ENCODE measurements at regions not wholly inside any gene's neighbourhood (a gene's known extent, or its start where the extent isn't known, plus 50 kb on each side); places are given as distances from the start of the nearest gene placed in this dataset.
A peak's percentile ranks its signal among the peaks of the same experiment; 100 is the strongest.

- Histone ChIP-seq H3K36me3 (ENCODE audit: control insufficient read depth, insufficient read depth, low read length) (no peaks in the 10 kb centered on the region), H3K27ac (ENCODE audit: insufficient read depth, low read length, poor library complexity, severe bottlenecking) (no peak overlapping the region), H3K9me3 (ENCODE audit: control insufficient read depth in 2 of 2, low read length in 2 of 2) (no peaks in the 10 kb centered on the region), H3K27me3 (ENCODE audit: control insufficient read depth, insufficient read depth, low read length) (no peaks in the 10 kb centered on the region), H3K4me1 (ENCODE audit: control insufficient read depth, insufficient read depth, low read length, poor library complexity, severe bottlenecking) (no peaks in the 10 kb centered on the region), H3K4me3 (ENCODE audit: low read depth, low read length) (peak overlapping the region; percentile 49)
- Mint-ChIP-seq H3K36me3 (no peaks in the 10 kb centered on the region), H3K27ac (peak overlapping the region in 2 of 3 donors; percentile 49 to 61), H3K9me3 (no peaks in the 10 kb centered on the region), H3K27me3 (no peaks in the 10 kb centered on the region), H3K4me1 (peaks cover 10 to 15% (median 13%) of the 10 kb centered on the region in 4 donors), H3K4me3 (no peak overlapping the region)
- ATAC-seq (ENCODE audit: low read depth in 2 of 2) (no peak), DNase-seq (no peak)
Observed at GRCh38 chr20:24739746-24740145, 209.3 kb upstream of the CST7 start.

GRCh38 chr20:24741493-24742072 is 207.5 kb upstream of the CST7 start:
- Mint-ChIP-seq H3K36me3 (no peaks in the 10 kb centered on the region), H3K4me1 (peaks cover 10 to 15% (median 11%) of the 10 kb centered on the region in 4 donors), H3K27ac (no peak overlapping the region), H3K4me3 (no peak overlapping the region), H3K27me3 (no peaks in the 10 kb centered on the region), H3K9me3 (no peaks in the 10 kb centered on the region)
- DNase-seq (no peak), ATAC-seq (ENCODE audit: low read depth in 2 of 2) (no peak)
- H3K27ac ChIP-seq (ENCODE audit: insufficient read depth, low read length, poor library complexity, severe bottlenecking): no peak overlapping the region
- no peaks in the 10 kb centered on the region for H3K27me3 ChIP-seq (ENCODE audit: control insufficient read depth, insufficient read depth, low read length)
- no peaks in the 10 kb centered on the region for H3K4me1 ChIP-seq (ENCODE audit: control insufficient read depth, insufficient read depth, low read length, poor library complexity, severe bottlenecking)
- H3K4me3 ChIP-seq (ENCODE audit: low read depth, low read length): no peak overlapping the region
- no peaks in the 10 kb centered on the region for H3K36me3 ChIP-seq (ENCODE audit: control insufficient read depth, insufficient read depth, low read length)
- H3K9me3 ChIP-seq (ENCODE audit: control insufficient read depth in 2 of 2, low read length in 2 of 2): no peaks in the 10 kb centered on the region

- H3K36me3 ChIP-seq (ENCODE audit: control insufficient read depth, insufficient read depth, low read length): no peaks in the 10 kb centered on the region
- no peaks in the 10 kb centered on the region for H3K9me3 ChIP-seq (ENCODE audit: control insufficient read depth in 2 of 2, low read length in 2 of 2)
- no peak overlapping the region for H3K4me3 ChIP-seq (ENCODE audit: low read depth, low read length)
- Mint-ChIP-seq H3K27ac (no peak overlapping the region), H3K4me3 (no peak overlapping the region), H3K27me3 (no peaks in the 10 kb centered on the region), H3K4me1 (peaks cover 10 to 15% (median 11%) of the 10 kb centered on the region in 4 donors), H3K9me3 (no peaks in the 10 kb centered on the region), H3K36me3 (no peaks in the 10 kb centered on the region)
- H3K27me3 ChIP-seq (ENCODE audit: control insufficient read depth, insufficient read depth, low read length): no peaks in the 10 kb centered on the region
- ATAC-seq (ENCODE audit: low read depth in 2 of 2) (no peak), DNase-seq (no peak)
- H3K4me1 ChIP-seq (ENCODE audit: control insufficient read depth, insufficient read depth, low read length, poor library complexity, severe bottlenecking): no peaks in the 10 kb centered on the region
- H3K27ac ChIP-seq (ENCODE audit: insufficient read depth, low read length, poor library complexity, severe bottlenecking): no peak overlapping the region
Observed at GRCh38 chr20:24742436-24742835, 206.6 kb upstream of the CST7 start.

- Mint-ChIP-seq H3K27ac (no peak overlapping the region), H3K9me3 (no peaks in the 10 kb centered on the region), H3K4me3 (no peak overlapping the region)
Observed at GRCh38 chr20:24742989-24743388, 206.1 kb upstream of the CST7 start.

GRCh38 chr20:24743641-24744040 is 205.4 kb upstream of the CST7 start:
- ATAC-seq (ENCODE audit: low read depth in 2 of 2) (no peak), DNase-seq (no peak)
- H3K36me3 Mint-ChIP-seq: no peaks in the 10 kb centered on the region
- H3K4me3 Mint-ChIP-seq: no peak overlapping the region
- H3K27ac Mint-ChIP-seq: no peak overlapping the region
- H3K4me1 Mint-ChIP-seq: peaks cover 10 to 13% (median 11%) of the 10 kb centered on the region in 4 donors
- H3K9me3 Mint-ChIP-seq: no peaks in the 10 kb centered on the region
- no peaks in the 10 kb centered on the region for H3K27me3 Mint-ChIP-seq
- H3K27ac ChIP-seq (ENCODE audit: insufficient read depth, low read length, poor library complexity, severe bottlenecking): no peak overlapping the region
- H3K4me3 ChIP-seq (ENCODE audit: low read depth, low read length): no peak overlapping the region
- no peaks in the 10 kb centered on the region for H3K9me3 ChIP-seq (ENCODE audit: control insufficient read depth in 2 of 2, low read length in 2 of 2)
- H3K4me1 ChIP-seq (ENCODE audit: control insufficient read depth, insufficient read depth, low read length, poor library complexity, severe bottlenecking): no peaks in the 10 kb centered on the region
- no peaks in the 10 kb centered on the region for H3K27me3 ChIP-seq (ENCODE audit: control insufficient read depth, insufficient read depth, low read length)
- no peaks in the 10 kb centered on the region for H3K36me3 ChIP-seq (ENCODE audit: control insufficient read depth, insufficient read depth, low read length)

More at GRCh38 chr20:24742989-24743388, 206.1 kb upstream of the CST7 start:
- H3K27me3 Mint-ChIP-seq: no peaks in the 10 kb centered on the region
- Histone ChIP-seq H3K27ac (ENCODE audit: insufficient read depth, low read length, poor library complexity, severe bottlenecking) (no peak overlapping the region), H3K36me3 (ENCODE audit: control insufficient read depth, insufficient read depth, low read length) (no peaks in the 10 kb centered on the region), H3K27me3 (ENCODE audit: control insufficient read depth, insufficient read depth, low read length) (no peaks in the 10 kb centered on the region), H3K9me3 (ENCODE audit: control insufficient read depth in 2 of 2, low read length in 2 of 2) (no peaks in the 10 kb centered on the region), H3K4me1 (ENCODE audit: control insufficient read depth, insufficient read depth, low read length, poor library complexity, severe bottlenecking) (no peaks in the 10 kb centered on the region), H3K4me3 (ENCODE audit: low read depth, low read length) (no peak overlapping the region)
- H3K4me1 Mint-ChIP-seq: peaks cover 10 to 13% (median 11%) of the 10 kb centered on the region in 4 donors
- no peak for DNase-seq
- no peak for ATAC-seq (ENCODE audit: low read depth in 2 of 2)
- H3K36me3 Mint-ChIP-seq: no peaks in the 10 kb centered on the region

- ATAC-seq (ENCODE audit: low read depth in 2 of 2) (no peak), DNase-seq (no peak)
- H3K9me3 ChIP-seq (ENCODE audit: control insufficient read depth in 2 of 2, low read length in 2 of 2): no peaks in the 10 kb centered on the region
- no peak overlapping the region for H3K27ac ChIP-seq (ENCODE audit: insufficient read depth, low read length, poor library complexity, severe bottlenecking)
- no peaks in the 10 kb centered on the region for H3K27me3 Mint-ChIP-seq
- H3K4me1 Mint-ChIP-seq: peaks cover under 1 to 4% (median 2%) of the 10 kb centered on the region in 4 donors
- H3K36me3 ChIP-seq (ENCODE audit: control insufficient read depth, insufficient read depth, low read length): no peaks in the 10 kb centered on the region
- no peaks in the 10 kb centered on the region for H3K9me3 Mint-ChIP-seq
- no peaks in the 10 kb centered on the region for H3K4me1 ChIP-seq (ENCODE audit: control insufficient read depth, insufficient read depth, low read length, poor library complexity, severe bottlenecking)
- H3K36me3 Mint-ChIP-seq: no peaks in the 10 kb centered on the region
- H3K4me3 ChIP-seq (ENCODE audit: low read depth, low read length): no peak overlapping the region
- H3K27ac Mint-ChIP-seq: no peak overlapping the region
- H3K27me3 ChIP-seq (ENCODE audit: control insufficient read depth, insufficient read depth, low read length): no peaks in the 10 kb centered on the region
- H3K4me3 Mint-ChIP-seq: no peak overlapping the region
Observed at GRCh38 chr20:24744747-24745146, 204.3 kb upstream of the CST7 start.

GRCh38 chr20:24745206-24745605 is 203.9 kb upstream of the CST7 start:
- H3K27ac ChIP-seq (ENCODE audit: insufficient read depth, low read length, poor library complexity, severe bottlenecking): no peak overlapping the region
- peaks cover 0 to 3% (median 1%) of the 10 kb centered on the region in 4 donors for H3K4me1 Mint-ChIP-seq
- H3K27me3 ChIP-seq (ENCODE audit: control insufficient read depth, insufficient read depth, low read length): no peaks in the 10 kb centered on the region
- H3K9me3 ChIP-seq (ENCODE audit: control insufficient read depth in 2 of 2, low read length in 2 of 2): no peaks in the 10 kb centered on the region
- no peak for DNase-seq
- H3K36me3 Mint-ChIP-seq: no peaks in the 10 kb centered on the region
- no peak overlapping the region for H3K4me3 Mint-ChIP-seq
- H3K27me3 Mint-ChIP-seq: no peaks in the 10 kb centered on the region
- no peaks in the 10 kb centered on the region for H3K4me1 ChIP-seq (ENCODE audit: control insufficient read depth, insufficient read depth, low read length, poor library complexity, severe bottlenecking)
- H3K27ac Mint-ChIP-seq: no peak overlapping the region
- no peak overlapping the region for H3K4me3 ChIP-seq (ENCODE audit: low read depth, low read length)
- ATAC-seq (ENCODE audit: low read depth in 2 of 2): no peak
- peaks cover 0 to 2% (median 0%) of the 10 kb centered on the region in 7 donors for H3K9me3 Mint-ChIP-seq
- H3K36me3 ChIP-seq (ENCODE audit: control insufficient read depth, insufficient read depth, low read length): no peaks in the 10 kb centered on the region

- Mint-ChIP-seq H3K27ac (no peak overlapping the region), H3K4me1 (no peaks in the 10 kb centered on the region), H3K4me3 (no peak overlapping the region), H3K27me3 (no peaks in the 10 kb centered on the region), H3K9me3 (peaks cover 0 to 2% (median 0%) of the 10 kb centered on the region in 7 donors), H3K36me3 (no peaks in the 10 kb centered on the region)
- Histone ChIP-seq H3K36me3 (ENCODE audit: control insufficient read depth, insufficient read depth, low read length) (no peaks in the 10 kb centered on the region), H3K4me1 (ENCODE audit: control insufficient read depth, insufficient read depth, low read length, poor library complexity, severe bottlenecking) (no peaks in the 10 kb centered on the region), H3K27me3 (ENCODE audit: control insufficient read depth, insufficient read depth, low read length) (no peaks in the 10 kb centered on the region), H3K9me3 (ENCODE audit: control insufficient read depth in 2 of 2, low read length in 2 of 2) (no peaks in the 10 kb centered on the region), H3K27ac (ENCODE audit: insufficient read depth, low read length, poor library complexity, severe bottlenecking) (no peak overlapping the region), H3K4me3 (ENCODE audit: low read depth, low read length) (no peak overlapping the region)
- ATAC-seq (ENCODE audit: low read depth in 2 of 2) (no peak), DNase-seq (no peak)
Observed at GRCh38 chr20:24745617-24746350, 203.3 kb upstream of the CST7 start.
